ENCODE measurements at regions not wholly inside any gene's neighbourhood (a gene's known extent, or its start where the extent isn't known, plus 50 kb on each side); places are given as distances from the start of the nearest gene placed in this dataset.

DNA sequence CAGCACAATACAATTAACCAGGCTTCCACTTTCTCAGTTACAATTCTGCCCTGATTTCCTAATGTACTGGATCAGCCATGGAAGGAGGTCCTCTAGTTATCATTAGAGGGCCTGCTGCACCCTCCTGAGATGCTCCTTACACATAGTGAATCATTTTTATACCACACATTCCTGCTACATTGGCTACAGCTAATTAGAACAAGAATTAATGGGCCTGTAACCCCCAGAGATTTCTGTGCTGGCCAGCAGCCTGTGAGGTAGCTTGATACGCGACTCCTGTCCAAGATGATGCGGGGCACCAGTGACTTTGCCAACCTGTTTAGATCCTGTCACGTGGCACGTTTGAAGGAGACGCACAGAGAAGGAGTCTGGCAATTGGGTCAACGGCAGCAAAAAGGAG lies 422.8 kb downstream of the EPM2A start:
- H3K27me3 ChIP-seq = no peaks in the 10 kb centered on the region
- no peaks in the 10 kb centered on the region for H3K9me3 ChIP-seq
- no peaks in the 10 kb centered on the region for H3K4me1 ChIP-seq
- intact Hi-C loops (cut with DNase I; ENCODE audit: low total_unique reads) = no loop called here
- TF ChIP-seq POLR2A (IDR thresholded peaks at IDR 0.05) = no peak
- TF ChIP-seq, protein P1, sequence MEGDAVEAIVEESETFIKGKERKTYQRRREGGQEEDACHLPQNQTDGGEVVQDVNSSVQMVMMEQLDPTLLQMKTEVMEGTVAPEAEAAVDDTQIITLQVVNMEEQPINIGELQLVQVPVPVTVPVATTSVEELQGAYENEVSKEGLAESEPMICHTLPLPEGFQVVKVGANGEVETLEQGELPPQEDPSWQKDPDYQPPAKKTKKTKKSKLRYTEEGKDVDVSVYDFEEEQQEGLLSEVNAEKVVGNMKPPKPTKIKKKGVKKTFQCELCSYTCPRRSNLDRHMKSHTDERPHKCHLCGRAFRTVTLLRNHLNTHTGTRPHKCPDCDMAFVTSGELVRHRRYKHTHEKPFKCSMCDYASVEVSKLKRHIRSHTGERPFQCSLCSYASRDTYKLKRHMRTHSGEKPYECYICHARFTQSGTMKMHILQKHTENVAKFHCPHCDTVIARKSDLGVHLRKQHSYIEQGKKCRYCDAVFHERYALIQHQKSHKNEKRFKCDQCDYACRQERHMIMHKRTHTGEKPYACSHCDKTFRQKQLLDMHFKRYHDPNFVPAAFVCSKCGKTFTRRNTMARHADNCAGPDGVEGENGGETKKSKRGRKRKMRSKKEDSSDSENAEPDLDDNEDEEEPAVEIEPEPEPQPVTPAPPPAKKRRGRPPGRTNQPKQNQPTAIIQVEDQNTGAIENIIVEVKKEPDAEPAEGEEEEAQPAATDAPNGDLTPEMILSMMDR (IDR thresholded peaks at IDR 0.05) = no peak
- no peak overlapping the region for H3K4me3 ChIP-seq
- no peak for DNase-seq
- H3K27ac ChIP-seq = no peak overlapping the region
- no peaks in the 10 kb centered on the region for H3K36me3 ChIP-seq

DNA sequence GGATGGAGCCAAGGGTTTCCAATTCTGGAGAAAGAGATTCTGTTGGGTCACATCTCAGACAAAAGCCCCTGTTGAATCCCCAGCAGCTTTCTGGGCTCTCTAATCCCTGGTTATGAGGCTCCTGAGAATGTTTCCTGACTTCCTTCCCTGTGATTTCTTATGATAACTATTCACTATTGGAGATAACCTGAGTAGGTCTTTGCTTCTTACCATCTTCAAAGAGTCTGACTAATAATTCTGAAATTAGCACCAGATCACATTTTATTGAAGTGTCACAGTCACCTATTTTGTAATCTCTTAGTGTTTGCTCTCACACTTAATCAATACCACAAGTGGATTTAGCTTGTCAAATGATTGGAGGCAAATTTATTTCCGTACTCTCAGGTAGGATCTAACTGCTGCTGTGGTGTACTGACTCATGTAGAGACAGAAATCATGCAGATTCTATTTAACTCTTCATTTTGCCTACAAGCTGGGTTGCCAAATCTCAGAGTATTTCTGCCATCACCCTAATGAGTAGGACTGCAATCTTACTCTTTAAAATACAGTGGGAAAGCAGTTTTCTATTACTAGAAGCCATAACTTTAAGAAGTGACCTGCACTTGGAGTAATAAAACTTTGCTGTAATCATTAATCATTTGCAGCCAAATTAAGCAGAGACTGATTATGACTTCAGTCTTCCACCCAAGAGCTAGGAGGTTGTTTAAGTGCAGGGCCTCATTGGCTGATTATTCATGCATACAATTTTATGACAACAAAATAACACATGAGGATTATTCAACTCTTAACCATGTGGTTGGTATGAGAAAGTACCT lies 422.1 kb downstream of the EPM2A start:
- Histone ChIP-seq H3K9me3 (no peaks in the 10 kb centered on the region), H3K27me3 (no peaks in the 10 kb centered on the region), H3K4me3 (no peak overlapping the region), H3K36me3 (no peaks in the 10 kb centered on the region), H3K27ac (no peak overlapping the region), H3K4me1 (no peaks in the 10 kb centered on the region)
- TF ChIP-seq POLR2A (IDR thresholded peaks at IDR 0.05) = no peak
- TF ChIP-seq, protein P1 (IDR thresholded peaks at IDR 0.05) = no peak
- DNase-seq = no peak
- intact Hi-C loops (cut with DNase I; ENCODE audit: low total_unique reads) = no loop called here

DNA sequence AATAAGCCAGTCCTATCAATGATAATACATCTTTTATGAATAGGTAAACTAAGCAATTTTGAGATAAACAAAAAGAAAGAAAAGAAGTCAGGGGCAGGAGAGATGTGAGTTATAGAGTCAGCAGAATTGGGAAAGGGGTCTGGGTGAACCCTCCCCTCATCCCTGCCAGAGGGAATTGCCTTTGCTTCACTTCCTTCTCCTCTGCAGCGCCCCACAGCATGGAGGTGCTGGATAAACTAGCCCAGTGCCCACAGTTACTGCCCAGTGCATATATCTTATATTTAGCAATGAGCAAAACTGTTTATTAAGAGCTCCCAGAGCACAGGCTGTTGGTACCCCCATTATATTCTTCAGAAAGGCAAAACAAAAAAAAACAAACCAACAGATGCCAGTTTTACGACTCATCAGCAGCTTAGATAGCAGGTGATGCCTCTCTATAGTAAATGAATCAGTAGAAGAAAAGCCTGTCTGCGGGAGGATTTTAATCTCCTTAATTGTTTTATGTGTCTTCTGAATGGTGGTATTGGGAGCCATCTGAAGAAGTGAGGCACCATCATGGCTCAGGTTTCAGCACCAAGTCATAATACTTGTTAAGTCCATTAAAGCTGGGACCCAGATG lies 419.2 kb downstream of the EPM2A start:
- TF ChIP-seq POLR2A (IDR thresholded peaks at IDR 0.05) = no peak
- TF ChIP-seq, protein P1 (IDR thresholded peaks at IDR 0.05) = no peak
- Histone ChIP-seq H3K27ac (no peak overlapping the region), H3K9me3 (no peaks in the 10 kb centered on the region), H3K27me3 (no peaks in the 10 kb centered on the region), H3K4me1 (no peaks in the 10 kb centered on the region), H3K36me3 (no peaks in the 10 kb centered on the region), H3K4me3 (no peak overlapping the region)
- intact Hi-C loops (cut with DNase I; ENCODE audit: low total_unique reads) = no loop called here
- no peak for DNase-seq

DNA sequence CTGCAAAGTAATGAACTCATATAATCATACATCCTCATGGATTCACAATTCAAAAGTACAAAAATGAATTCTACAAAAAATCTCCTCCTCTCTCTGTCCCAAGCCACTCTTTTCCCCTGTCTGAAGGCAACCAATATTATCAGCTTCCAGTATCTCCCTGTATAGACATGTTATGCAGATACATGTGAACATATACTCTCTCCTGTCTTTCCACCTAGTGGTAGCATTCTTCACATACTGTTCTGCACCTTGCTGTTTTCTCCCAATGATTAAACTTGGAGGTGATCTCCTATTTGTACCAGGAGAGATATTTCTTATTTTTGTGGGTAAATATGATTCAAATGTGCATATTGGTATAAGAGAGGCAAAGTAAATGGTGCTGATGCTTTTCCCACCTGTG lies 416.4 kb downstream of the EPM2A start:
- no peaks in the 10 kb centered on the region for H3K4me1 ChIP-seq

DNA sequence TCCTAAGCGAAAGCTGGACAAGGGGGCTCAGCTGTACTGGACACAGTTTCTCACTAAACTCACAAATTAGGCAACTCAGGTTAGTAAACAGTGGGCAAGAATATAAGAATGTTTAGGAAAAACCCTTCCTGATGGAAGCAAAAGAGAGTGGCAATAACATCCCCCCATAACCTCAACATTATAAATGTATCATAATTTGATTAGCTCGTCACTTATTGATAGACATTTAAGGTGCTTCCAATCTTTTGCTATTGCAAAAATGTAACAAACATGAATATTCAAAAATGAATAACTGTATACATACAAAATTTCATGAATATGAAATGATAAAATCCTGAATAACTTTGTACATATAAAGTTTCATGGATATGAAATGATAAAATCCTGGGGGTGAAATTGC lies 415.7 kb downstream of the EPM2A start:
- no peaks in the 10 kb centered on the region for H3K9me3 ChIP-seq
- no peaks in the 10 kb centered on the region for H3K4me1 ChIP-seq
- intact Hi-C loops (cut with DNase I; ENCODE audit: low total_unique reads) = no loop called here
- TF ChIP-seq, protein P1 (IDR thresholded peaks at IDR 0.05) = no peak
- TF ChIP-seq POLR2A (IDR thresholded peaks at IDR 0.05) = no peak
- no peak overlapping the region for H3K27ac ChIP-seq
- H3K27me3 ChIP-seq = no peaks in the 10 kb centered on the region
- no peak for DNase-seq
- H3K4me3 ChIP-seq = no peak overlapping the region
- H3K36me3 ChIP-seq = no peaks in the 10 kb centered on the region

More for the DNA sequence above, 416.4 kb downstream of the EPM2A start:
- Histone ChIP-seq H3K9me3 (no peaks in the 10 kb centered on the region), H3K4me3 (no peak overlapping the region), H3K36me3 (no peaks in the 10 kb centered on the region), H3K27ac (no peak overlapping the region), H3K27me3 (no peaks in the 10 kb centered on the region)
- intact Hi-C loops (cut with DNase I; ENCODE audit: low total_unique reads) = no loop called here
- no peak for DNase-seq
- TF ChIP-seq POLR2A (IDR thresholded peaks at IDR 0.05) = no peak
- TF ChIP-seq, protein P1 (IDR thresholded peaks at IDR 0.05) = no peak
